Stomach smooth muscle (tissue), 2 donors: ENCODE measurements at regions not wholly inside any gene's neighbourhood (a gene's known extent, or its start where the extent isn't known, plus 50 kb on each side); places are given as distances from the start of the nearest gene placed in this dataset.

Experiments
- H3K27ac ChIP-seq: one replicate; pipeline ENCODE4 v1.7.0; 2013; ENCODE audit warnings: mild to moderate bottlenecking, low read length, inconsistent platforms
- H3K27me3 ChIP-seq, 2 donors: one replicate each; pipeline ENCODE4 v1.7.0; 2013; ENCODE audit warnings: low read length in 2 of 2; ENCODE audit not compliant: insufficient read depth in 2 of 2, control insufficient read depth in 1 of 2
- H3K36me3 ChIP-seq, 2 donors: one replicate each; pipeline ENCODE4 v1.7.0; 2013; ENCODE audit warnings: low read length in 2 of 2; ENCODE audit not compliant: control insufficient read depth in 2 of 2, insufficient read depth in 2 of 2
- H3K4me1 ChIP-seq: one replicate; pipeline ENCODE4 v1.7.0; 2013; ENCODE audit warnings: low read length; ENCODE audit not compliant: control insufficient read depth, insufficient read depth
- H3K4me3 ChIP-seq, 2 donors: one replicate each; pipeline ENCODE4 v1.7.0; 2013; ENCODE audit warnings: low read length in 2 of 2
- H3K9ac ChIP-seq, 2 donors: one replicate each; pipeline ENCODE4 v1.7.0; 2013; ENCODE audit warnings: low read length in 2 of 2, mild to moderate bottlenecking in 1 of 2
- H3K9me3 ChIP-seq, 2 donors: one replicate each; pipeline ENCODE4 v1.7.0; 2013; ENCODE audit warnings: low read length in 2 of 2; ENCODE audit not compliant: control insufficient read depth in 2 of 2
- donor health status: healthy.
- donor health status: Pancreatic carcinoma.

DNA sequence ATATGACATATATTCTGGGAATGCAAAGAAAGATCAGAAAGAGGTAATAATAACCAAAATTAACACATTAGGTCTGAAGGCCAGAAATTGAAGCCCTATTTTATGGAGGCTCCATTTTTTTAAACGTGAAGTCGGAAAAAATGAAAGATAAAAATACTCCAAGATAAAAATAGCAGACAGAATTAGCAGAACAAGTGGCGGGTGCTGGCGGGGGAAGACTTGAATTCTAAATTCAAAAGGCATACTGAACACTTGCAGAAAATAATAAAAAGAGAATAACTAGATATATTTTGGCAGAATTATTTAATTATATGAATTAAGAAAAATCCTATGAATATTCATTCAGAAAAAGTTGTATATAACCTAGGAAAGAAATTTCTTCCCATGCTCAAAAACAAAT, 543.7 kb upstream of the ACO1 start:
- H3K4me3 ChIP-seq: no peak overlapping the region
- no peaks in the 10 kb centered on the region for H3K36me3 ChIP-seq
- no peak overlapping the region for H3K9ac ChIP-seq
- H3K27ac ChIP-seq: no peak overlapping the region
- H3K4me1 ChIP-seq: no peaks in the 10 kb centered on the region
- no peaks in the 10 kb centered on the region for H3K27me3 ChIP-seq
- H3K9me3 ChIP-seq: no peaks in the 10 kb centered on the region

DNA sequence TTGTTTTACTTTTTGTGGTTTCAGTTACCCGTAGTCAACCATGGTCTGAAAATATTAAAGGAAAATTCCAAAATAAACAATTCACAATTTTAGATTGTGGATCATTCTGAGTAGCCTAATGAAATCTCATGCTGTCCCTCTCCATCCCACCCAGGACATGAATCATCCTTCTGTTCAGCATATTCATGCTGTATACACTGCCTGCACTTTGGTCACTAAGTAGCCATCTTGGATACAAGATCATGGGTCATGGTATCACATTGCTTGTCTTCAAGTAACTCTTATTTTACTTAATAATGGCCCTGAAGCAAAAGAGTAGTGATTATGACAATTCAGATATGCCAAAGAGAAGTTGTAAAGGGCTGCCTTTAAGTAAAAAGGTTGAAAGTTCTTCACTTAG, 536.5 kb upstream of the ACO1 start:
- no peaks in the 10 kb centered on the region for H3K36me3 ChIP-seq
- no peaks in the 10 kb centered on the region for H3K27me3 ChIP-seq
- H3K9me3 ChIP-seq: no peaks in the 10 kb centered on the region
- H3K4me1 ChIP-seq: no peaks in the 10 kb centered on the region
- no peak overlapping the region for H3K9ac ChIP-seq
- no peak overlapping the region for H3K27ac ChIP-seq
- no peak overlapping the region for H3K4me3 ChIP-seq

DNA sequence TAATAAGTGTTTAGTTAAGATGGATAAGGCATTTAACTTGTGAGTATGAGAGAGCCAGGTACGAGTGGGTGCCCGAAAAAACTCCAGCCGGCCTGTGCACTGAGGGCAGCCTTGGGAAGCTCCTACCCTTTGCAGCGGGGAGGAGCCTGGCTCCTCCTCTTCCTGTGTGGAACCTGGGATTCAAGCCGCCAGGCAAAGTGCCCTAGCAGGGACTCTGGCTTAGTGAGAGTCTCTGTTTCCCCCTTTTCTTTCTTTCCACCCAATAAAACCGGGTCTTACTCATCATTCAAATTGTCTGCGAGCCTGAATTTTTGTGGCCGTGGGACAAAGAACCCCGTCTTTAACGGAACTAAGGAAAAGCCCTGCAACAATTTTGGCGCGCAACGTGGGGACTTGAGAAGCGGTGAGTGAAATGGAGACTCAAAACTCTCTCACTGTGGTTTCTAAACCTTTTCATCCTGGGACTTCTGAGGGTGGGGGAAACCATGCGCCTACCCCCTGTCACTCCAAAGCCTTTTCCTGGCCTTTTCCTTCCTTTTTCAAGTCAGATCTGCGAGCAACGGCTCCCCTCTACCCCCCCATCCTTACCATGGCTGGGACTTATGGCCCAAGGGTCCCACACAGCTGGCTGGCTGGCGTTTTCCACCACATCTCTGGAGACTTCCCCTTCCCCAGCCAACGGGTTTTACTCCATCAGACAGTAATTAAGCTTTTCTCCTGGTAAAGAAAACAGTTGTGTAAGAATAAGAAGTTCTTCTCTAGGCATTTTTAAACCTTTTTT, 535.7 kb upstream of the ACO1 start:
- no peak overlapping the region for H3K4me3 ChIP-seq
- no peaks in the 10 kb centered on the region for H3K9me3 ChIP-seq
- no peak overlapping the region for H3K27ac ChIP-seq
- no peaks in the 10 kb centered on the region for H3K36me3 ChIP-seq
- no peaks in the 10 kb centered on the region for H3K27me3 ChIP-seq
- no peaks in the 10 kb centered on the region for H3K4me1 ChIP-seq
- H3K9ac ChIP-seq: no peak overlapping the region

DNA sequence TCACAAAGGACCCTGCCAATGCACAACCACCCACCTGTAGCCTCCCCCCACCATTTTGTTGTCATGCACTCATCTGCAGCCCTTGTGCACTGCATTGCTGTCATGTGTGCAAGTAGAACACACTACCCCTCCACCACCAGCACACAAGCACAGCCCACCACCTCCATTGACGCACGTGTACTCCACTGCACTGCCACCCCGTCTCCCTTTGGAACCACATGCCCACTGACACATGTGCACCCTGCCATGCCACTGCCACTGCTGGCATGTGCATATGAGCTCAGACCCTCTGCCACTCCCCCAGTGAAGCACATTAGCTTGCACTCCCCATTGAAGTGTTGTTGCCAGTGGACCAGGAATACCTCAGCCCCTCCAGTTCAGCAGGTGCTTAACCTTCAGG, 530.3 kb upstream of the ACO1 start:
- Histone ChIP-seq H3K9ac (no peak overlapping the region), H3K36me3 (no peaks in the 10 kb centered on the region), H3K4me1 (no peaks in the 10 kb centered on the region), H3K4me3 (no peak overlapping the region), H3K9me3 (no peaks in the 10 kb centered on the region), H3K27ac (no peak overlapping the region), H3K27me3 (no peaks in the 10 kb centered on the region)

DNA sequence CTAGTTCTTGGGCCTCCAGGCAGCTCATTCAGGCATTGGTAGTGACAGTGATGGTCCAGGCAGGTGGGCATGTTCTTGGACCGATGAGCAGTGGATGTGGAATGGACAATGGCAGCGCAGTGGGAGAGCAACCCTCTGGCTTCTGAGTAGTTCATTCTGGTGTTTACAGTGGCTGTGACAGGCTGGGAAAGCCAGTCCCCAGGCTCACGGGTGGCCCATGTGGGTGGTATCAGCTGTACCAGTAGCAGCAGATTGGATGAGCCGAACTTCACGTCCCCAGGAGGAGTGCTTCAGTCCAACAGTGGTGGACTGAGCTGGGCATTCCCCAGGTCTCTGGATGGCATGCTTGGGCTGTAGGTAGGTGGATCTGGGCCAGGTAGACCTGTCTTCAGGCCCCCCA, 515.6 kb upstream of the ACO1 start:
- H3K27me3 ChIP-seq: no peaks in the 10 kb centered on the region
- H3K4me3 ChIP-seq: no peak overlapping the region
- no peak overlapping the region for H3K9ac ChIP-seq
- H3K27ac ChIP-seq: no peak overlapping the region
- no peaks in the 10 kb centered on the region for H3K36me3 ChIP-seq
- H3K9me3 ChIP-seq: no peaks in the 10 kb centered on the region
- H3K4me1 ChIP-seq: no peaks in the 10 kb centered on the region

DNA sequence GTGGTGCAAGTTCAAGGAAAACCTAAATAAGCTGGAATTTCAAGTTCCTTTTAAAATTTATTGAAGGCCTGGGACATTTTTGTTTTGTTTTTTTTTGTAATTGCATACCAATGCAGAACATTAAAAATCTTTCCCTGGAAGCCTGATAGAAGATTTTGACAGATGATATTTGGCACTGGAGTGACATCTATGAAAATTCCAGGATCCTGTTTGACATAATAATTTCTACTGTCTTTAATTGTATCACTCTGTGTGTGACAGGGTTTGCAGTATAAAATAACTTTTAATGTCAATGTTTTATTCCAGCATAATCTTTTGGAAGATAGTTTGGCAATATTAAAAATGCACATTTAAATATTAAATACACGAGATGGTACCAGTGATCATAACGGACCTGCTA, 514.2 kb upstream of the ACO1 start:
- Histone ChIP-seq H3K4me3 (no peak overlapping the region), H3K9ac (no peak overlapping the region), H3K4me1 (no peaks in the 10 kb centered on the region), H3K9me3 (no peaks in the 10 kb centered on the region), H3K27me3 (no peaks in the 10 kb centered on the region), H3K27ac (no peak overlapping the region), H3K36me3 (no peaks in the 10 kb centered on the region)

DNA sequence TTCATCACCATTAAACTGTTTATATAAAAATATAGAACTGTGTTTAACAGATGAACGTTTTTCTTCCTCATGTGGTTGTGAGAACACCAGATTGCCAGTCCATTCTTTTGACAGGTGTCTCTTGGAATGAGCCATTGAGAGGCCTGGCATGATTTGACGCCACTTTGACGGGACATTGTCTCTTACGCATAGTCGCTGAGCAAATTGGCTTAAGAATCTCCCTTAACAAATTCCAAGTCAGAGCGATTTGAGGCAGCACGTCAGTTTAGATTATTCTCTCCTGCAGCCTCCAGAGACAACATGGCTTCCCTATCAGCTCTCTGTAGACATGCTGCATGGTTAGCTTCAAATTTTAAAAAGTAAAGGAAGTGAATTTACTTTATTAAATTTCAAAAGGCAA, 510.7 kb upstream of the ACO1 start:
- no peaks in the 10 kb centered on the region for H3K36me3 ChIP-seq
- H3K27ac ChIP-seq: no peak overlapping the region
- no peaks in the 10 kb centered on the region for H3K4me1 ChIP-seq
- H3K27me3 ChIP-seq: no peaks in the 10 kb centered on the region
- H3K9me3 ChIP-seq: no peaks in the 10 kb centered on the region
- no peak overlapping the region for H3K4me3 ChIP-seq
- H3K9ac ChIP-seq: no peak overlapping the region

DNA sequence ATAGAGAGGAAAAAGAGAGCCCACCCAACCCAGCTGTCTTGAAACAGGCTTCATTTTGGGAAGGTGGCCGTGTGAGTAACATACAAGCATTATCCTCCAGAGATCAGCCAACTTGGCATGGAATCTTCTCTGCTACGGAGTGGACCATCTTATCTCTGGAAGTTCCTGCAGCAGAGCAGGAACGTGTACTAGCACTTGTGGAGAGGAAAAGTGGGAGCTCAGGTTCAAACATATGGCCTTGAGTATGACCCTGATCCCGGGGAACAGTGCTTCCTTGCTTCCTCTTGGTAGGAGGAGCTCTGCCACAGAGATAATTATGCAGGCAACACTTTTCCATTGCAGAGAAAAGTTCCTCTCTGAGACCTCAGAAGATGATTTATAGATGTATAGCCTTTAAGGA, 490.4 kb upstream of the ACO1 start:
- Histone ChIP-seq H3K27ac (no peak overlapping the region), H3K9ac (no peak overlapping the region), H3K9me3 (no peaks in the 10 kb centered on the region), H3K27me3 (no peaks in the 10 kb centered on the region), H3K4me3 (no peak overlapping the region), H3K36me3 (no peaks in the 10 kb centered on the region), H3K4me1 (no peaks in the 10 kb centered on the region)

DNA sequence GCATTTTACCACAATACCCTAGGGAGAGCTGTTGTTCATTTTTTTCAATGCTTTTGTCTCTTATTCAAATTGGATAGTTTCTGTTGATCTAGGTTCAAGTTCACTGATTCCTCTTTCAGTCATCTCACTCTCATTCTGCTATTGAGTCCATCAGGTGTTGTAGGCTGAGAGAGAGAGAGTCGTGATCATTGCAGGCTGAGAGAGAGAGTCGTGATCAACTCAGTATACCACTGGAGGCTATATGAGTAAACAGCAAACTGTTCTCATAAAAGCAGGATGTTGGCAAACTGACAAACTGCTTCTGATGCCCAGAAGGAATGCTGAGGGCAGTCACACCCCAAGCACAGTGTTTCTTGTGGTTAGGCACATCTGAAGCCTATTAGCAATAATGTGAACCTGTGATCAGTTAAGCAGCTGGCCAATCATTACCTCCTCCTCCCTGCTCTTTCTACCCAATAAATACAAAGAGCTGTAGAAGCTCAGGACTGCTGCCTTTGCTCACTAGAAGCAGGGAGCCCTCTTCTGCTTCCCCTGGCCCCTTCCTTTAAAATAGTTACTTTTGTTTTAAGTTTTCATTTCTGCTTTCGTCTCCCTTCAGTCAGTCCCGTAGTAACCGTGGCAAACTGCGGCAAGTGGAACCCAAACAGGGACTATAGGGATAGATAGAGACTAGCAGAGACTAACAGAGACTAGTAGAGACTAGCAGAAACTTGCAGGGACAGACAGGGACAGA, 476.1 kb upstream of the ACO1 start:
- no peak overlapping the region for H3K9ac ChIP-seq
- H3K9me3 ChIP-seq: no peaks in the 10 kb centered on the region
- no peak overlapping the region for H3K4me3 ChIP-seq
- H3K27ac ChIP-seq: no peak overlapping the region
- H3K36me3 ChIP-seq: no peaks in the 10 kb centered on the region
- H3K27me3 ChIP-seq: no peaks in the 10 kb centered on the region
- no peaks in the 10 kb centered on the region for H3K4me1 ChIP-seq

DNA sequence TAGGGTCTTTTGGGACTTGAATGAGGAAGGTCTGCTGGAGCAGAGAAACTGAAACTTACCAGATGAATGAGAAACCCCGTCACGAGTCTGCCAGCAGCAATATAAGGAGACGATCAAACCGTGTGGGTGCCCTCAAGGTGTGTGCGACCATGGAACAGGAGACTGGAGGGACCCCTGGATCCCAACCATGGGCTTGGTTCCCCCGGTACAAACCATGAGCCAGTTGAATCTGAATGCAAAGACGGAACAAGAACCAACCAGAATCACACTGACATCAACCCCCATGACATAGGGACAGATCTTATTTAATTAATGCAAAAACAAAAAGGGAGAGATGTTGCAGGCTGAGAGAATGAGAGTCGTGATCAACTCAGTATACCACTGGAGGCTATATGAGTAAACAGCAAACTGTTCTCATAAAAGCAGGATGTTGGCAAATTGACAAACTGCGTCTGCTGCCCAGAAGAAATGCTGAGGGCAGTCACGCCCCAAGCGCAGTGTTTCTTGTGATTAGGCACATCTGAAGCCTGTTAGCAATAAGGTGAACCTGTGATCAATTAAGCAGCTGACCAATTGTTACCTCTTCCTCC, 475.5 kb upstream of the ACO1 start:
- no peak overlapping the region for H3K9ac ChIP-seq
- no peaks in the 10 kb centered on the region for H3K27me3 ChIP-seq
- no peak overlapping the region for H3K27ac ChIP-seq
- no peaks in the 10 kb centered on the region for H3K9me3 ChIP-seq
- no peak overlapping the region for H3K4me3 ChIP-seq
- no peaks in the 10 kb centered on the region for H3K36me3 ChIP-seq
- H3K4me1 ChIP-seq: no peaks in the 10 kb centered on the region

DNA sequence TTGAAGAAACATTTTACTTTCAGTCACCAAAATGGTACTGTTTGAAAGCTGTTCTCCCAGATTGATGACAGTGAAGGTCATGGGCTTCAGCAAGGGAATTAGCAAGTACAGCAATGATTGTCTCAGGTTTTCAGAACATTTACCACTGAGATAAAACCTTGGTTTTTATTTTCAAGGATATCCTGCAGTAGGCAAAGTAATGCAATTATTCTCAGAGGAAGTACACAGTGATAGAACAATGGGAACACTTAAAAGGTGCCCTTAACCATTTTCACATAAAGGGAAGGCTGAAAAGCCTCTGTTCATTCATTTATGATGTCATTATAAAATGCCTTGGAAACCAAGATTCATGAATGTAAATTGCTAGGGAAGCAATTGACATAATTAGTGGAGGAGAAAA, 471.8 kb upstream of the ACO1 start:
- Histone ChIP-seq H3K9me3 (no peaks in the 10 kb centered on the region), H3K27me3 (no peaks in the 10 kb centered on the region), H3K27ac (no peak overlapping the region), H3K4me3 (no peak overlapping the region), H3K4me1 (no peaks in the 10 kb centered on the region), H3K9ac (no peak overlapping the region), H3K36me3 (no peaks in the 10 kb centered on the region)
